ENCODE measurements at regions not wholly inside any gene's neighbourhood (a gene's known extent, or its start where the extent isn't known, plus 50 kb on each side); places are given as distances from the start of the nearest gene placed in this dataset.

DNA sequence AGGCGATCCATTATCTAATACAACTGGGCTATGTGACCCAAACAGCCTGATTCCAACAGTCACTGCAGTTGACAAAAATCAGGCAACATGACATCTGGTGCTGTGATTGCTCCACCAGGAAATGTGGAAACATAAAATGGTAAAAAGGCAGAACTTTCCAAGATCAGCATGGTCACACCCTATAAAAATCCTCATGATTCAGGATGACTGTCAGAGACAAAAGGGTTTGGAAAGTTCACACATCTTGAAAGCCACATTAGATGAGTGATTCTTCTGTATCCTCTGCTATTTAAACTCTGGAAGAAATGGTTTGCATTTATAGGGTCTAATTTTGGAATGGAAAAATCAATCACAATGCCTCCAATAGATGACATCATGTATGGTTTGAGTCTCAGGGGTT, 662.6 kb upstream of the IGFBP3 start:
- TF ChIP-seq TAF1 (IDR thresholded peaks at IDR 0.05; ENCODE audit: borderline replicate concordance, insufficient read depth, low read length) (no peak), REST (IDR thresholded peaks at IDR 0.05; ENCODE audit: insufficient read depth in 1 of 2, low read depth in 2 of 2, low read length in 2 of 2) (no peak), POLR2AphosphoS5 (IDR thresholded peaks at IDR 0.05; ENCODE audit: low read depth, low read length) (no peak), SIN3A (IDR thresholded peaks at IDR 0.05; ENCODE audit: borderline replicate concordance, insufficient read depth, low read length) (no peak), FOXP2 (optimal IDR thresholded peaks at IDR 0.05; ENCODE audit: borderline replicate concordance, extremely low read depth, extremely low read length, insufficient read depth) (no peak)

DNA sequence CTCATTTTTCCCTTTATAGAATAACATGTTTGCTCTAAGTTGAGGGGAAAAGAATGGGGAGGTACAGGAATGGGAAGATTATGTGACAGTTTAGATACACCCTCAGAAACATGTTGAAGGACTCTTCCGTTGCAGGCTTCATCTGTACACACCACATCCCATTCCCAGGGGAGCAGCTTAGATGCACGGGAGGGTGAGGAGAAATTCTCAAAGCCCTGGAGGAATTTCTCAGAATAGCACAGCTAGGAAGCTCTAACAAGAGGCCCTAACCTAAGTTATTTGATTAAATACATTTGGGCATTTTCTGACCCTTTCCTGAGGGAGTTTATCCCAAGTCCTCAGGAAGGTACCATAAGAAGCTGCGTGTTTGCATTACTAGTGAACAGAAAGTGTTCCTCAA, 660.2 kb upstream of the IGFBP3 start:
- TF ChIP-seq TAF1 (IDR thresholded peaks at IDR 0.05; ENCODE audit: borderline replicate concordance, insufficient read depth, low read length) (no peak), REST (IDR thresholded peaks at IDR 0.05; ENCODE audit: insufficient read depth in 1 of 2, low read depth in 2 of 2, low read length in 2 of 2) (no peak), SIN3A (IDR thresholded peaks at IDR 0.05; ENCODE audit: borderline replicate concordance, insufficient read depth, low read length) (no peak), POLR2AphosphoS5 (IDR thresholded peaks at IDR 0.05; ENCODE audit: low read depth, low read length) (no peak), FOXP2 (optimal IDR thresholded peaks at IDR 0.05; ENCODE audit: borderline replicate concordance, extremely low read depth, extremely low read length, insufficient read depth) (no peak)

DNA sequence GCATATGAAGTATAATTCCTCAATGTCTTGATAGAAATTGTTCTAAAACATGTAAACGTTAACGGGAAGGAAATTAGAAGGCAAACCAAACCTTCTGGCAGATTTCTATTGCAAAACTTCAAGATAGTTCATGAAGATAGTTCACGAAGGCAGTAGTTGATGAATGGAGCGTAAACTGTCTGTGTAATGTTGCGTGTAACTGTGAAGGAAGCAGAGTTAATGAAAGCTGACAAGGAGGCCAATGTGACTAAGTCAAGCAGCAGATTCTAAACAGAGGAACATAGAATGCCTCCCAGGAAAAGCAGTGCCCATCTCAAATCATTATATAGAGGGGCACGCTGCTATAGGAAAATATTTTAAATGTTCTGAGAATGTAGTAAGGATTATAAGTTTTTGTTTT, 659.7 kb upstream of the IGFBP3 start:
- TF ChIP-seq SIN3A (IDR thresholded peaks at IDR 0.05; ENCODE audit: borderline replicate concordance, insufficient read depth, low read length): no peak
- no peak for TF ChIP-seq FOXP2 (optimal IDR thresholded peaks at IDR 0.05; ENCODE audit: borderline replicate concordance, extremely low read depth, extremely low read length, insufficient read depth)
- no peak for TF ChIP-seq REST (IDR thresholded peaks at IDR 0.05; ENCODE audit: insufficient read depth in 1 of 2, low read depth in 2 of 2, low read length in 2 of 2)
- no peak for TF ChIP-seq POLR2AphosphoS5 (IDR thresholded peaks at IDR 0.05; ENCODE audit: low read depth, low read length)
- TF ChIP-seq TAF1 (IDR thresholded peaks at IDR 0.05; ENCODE audit: borderline replicate concordance, insufficient read depth, low read length): no peak

DNA sequence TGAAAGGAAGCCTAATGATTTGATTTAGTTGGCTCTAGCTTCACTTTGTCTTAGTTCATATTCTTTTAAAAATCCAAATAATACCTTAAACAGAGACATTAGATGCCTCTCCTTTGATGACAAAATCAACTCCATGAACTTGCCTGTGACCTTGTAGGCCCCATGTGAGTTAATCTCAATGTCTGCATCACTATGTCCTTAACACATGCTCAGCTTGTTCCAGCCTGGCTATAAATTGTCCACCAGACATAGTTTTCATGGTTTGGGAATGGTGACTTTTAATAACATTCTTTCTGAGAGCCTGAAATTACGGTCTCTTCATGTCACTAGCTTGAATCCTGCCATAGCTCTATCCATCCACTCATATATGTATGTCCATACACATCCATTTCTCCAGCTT, 656.3 kb upstream of the IGFBP3 start:
- TF ChIP-seq SIN3A (IDR thresholded peaks at IDR 0.05; ENCODE audit: borderline replicate concordance, insufficient read depth, low read length) (no peak), TAF1 (IDR thresholded peaks at IDR 0.05; ENCODE audit: borderline replicate concordance, insufficient read depth, low read length) (no peak), FOXP2 (optimal IDR thresholded peaks at IDR 0.05; ENCODE audit: borderline replicate concordance, extremely low read depth, extremely low read length, insufficient read depth) (no peak)

GRCh38 chr7:46576950-46577349, 655.9 kb upstream of the IGFBP3 start:
- TF ChIP-seq FOXP2 (optimal IDR thresholded peaks at IDR 0.05; ENCODE audit: borderline replicate concordance, extremely low read depth, extremely low read length, insufficient read depth): no peak
- TF ChIP-seq SIN3A (IDR thresholded peaks at IDR 0.05; ENCODE audit: borderline replicate concordance, insufficient read depth, low read length): no peak
- no peak for TF ChIP-seq TAF1 (IDR thresholded peaks at IDR 0.05; ENCODE audit: borderline replicate concordance, insufficient read depth, low read length)
- TF ChIP-seq REST (IDR thresholded peaks at IDR 0.05; ENCODE audit: insufficient read depth in 1 of 2, low read depth in 2 of 2, low read length in 2 of 2): no peak
- TF ChIP-seq POLR2AphosphoS5 (IDR thresholded peaks at IDR 0.05; ENCODE audit: low read depth, low read length): no peak
